Epithelial cell of esophagus (primary cell): ENCODE measurements at regions not wholly inside any gene's neighbourhood (a gene's known extent, or its start where the extent isn't known, plus 50 kb on each side); places are given as distances from the start of the nearest gene placed in this dataset.
A peak's percentile ranks its signal among the peaks of the same experiment; 100 is the strongest.

Source experiments
- DNase-seq: peaks from one replicate; pipeline ENCODE4 v3.0.0; 2010; ENCODE audit warnings: low read depth
- H3K4me3 ChIP-seq: 2 replicates; pipeline ENCODE4 v1.5.1; 2011; ENCODE audit warnings: mild to moderate bottlenecking, low read length, control low read depth
- TF ChIP-seq, protein P1 (sequence below): IDR thresholded peaks from 2 replicates; pipeline ENCODE4 v1.5.1; 2011; ENCODE audit warnings: low read depth, mild to moderate bottlenecking, low read length, control low read depth, inconsistent platforms; ENCODE audit not compliant: insufficient read depth; ENCODE audit errors: missing control alignments

DNA sequence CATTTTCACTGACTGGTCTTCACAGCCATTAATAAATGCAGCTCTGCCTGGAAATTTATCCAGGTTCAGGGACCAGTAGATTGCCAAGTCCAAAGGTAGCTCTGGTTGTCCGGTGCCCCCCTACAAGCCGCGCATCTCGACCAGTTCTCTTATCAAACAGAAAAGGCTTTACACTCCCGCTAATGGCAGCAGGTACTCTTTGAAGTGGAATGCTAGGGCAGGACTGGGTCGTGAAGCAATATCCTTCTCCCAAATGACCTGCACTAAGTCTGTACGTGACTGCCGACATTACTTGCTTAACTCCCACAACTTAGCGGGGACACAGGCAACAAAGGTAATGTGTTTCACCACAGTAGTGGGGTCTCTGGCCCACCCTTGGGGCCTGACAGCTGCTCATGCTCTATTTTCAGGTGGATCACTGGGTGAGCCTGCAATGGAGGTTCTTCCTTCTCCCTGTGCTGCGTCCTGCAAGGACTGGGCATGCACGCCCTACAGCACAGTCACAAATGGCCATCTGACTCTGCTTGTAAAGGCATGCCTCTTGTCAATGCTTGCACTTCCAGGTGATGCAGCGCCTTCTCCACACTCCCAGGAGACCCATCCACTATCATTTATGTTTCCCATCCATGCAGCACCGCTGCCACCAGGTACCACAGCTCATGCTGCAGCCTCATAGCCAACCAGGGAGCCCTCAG, 96.1 kb upstream of the CTSC start:
- H3K4me3 ChIP-seq = no peak overlapping the region
- TF ChIP-seq, protein P1, sequence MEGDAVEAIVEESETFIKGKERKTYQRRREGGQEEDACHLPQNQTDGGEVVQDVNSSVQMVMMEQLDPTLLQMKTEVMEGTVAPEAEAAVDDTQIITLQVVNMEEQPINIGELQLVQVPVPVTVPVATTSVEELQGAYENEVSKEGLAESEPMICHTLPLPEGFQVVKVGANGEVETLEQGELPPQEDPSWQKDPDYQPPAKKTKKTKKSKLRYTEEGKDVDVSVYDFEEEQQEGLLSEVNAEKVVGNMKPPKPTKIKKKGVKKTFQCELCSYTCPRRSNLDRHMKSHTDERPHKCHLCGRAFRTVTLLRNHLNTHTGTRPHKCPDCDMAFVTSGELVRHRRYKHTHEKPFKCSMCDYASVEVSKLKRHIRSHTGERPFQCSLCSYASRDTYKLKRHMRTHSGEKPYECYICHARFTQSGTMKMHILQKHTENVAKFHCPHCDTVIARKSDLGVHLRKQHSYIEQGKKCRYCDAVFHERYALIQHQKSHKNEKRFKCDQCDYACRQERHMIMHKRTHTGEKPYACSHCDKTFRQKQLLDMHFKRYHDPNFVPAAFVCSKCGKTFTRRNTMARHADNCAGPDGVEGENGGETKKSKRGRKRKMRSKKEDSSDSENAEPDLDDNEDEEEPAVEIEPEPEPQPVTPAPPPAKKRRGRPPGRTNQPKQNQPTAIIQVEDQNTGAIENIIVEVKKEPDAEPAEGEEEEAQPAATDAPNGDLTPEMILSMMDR = no peak
- DNase-seq = peak; percentile 66

DNA sequence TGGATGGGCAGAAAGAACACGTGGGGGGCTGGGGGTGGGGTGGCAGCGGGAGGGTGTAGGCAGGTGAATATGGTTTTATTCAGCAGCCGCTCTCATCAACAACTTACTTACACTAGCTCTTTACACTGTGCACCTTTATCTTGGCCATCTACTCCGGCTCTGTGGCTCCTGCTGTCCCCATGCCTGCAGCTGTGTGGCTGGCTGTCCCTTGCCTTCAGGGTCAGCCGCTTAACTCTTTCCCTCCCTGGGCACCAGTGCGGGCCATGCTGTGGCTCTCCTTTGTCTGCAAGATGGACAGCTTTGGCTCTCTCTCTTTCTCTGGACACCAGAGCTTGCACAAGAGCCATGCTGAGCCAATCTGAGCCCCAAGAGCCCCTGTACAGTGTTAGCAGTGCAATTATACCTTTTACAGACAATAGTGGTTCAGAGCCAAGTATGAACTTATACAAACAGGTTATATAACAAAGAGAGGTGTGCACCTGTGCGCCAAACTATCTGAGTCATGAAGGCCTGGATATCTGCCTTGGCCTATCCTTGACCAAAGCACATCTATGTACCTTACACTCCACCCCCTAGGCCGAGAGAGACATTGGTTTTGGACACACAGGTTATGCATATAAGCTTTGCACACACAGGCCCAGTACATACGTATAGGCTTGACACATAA, 94.3 kb upstream of the CTSC start:
- TF ChIP-seq, protein P1 = no peak
- peak; percentile 52 for DNase-seq
- H3K4me3 ChIP-seq = no peak overlapping the region

DNA sequence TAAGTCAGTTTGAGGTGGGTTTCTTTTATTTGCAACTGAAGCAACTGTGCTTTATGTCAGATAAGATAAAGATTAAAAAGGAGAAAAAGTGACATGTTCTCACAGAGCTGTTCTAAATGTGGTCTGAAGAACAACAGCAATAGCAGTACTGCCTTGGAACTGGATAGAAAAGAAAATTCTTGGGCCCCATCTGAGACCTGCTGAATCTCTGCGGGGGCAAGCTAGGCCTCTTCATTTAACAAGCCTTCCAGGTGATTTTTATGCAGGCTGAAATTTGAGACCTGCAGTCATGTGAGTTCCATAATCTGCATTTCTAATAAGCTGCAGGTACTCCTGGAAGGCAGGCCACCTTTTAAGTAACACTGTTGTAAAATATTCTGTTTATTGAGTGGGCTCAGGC, 91.4 kb upstream of the CTSC start:
- TF ChIP-seq, protein P1 = no peak
- no peak for DNase-seq
- no peak overlapping the region for H3K4me3 ChIP-seq

DNA sequence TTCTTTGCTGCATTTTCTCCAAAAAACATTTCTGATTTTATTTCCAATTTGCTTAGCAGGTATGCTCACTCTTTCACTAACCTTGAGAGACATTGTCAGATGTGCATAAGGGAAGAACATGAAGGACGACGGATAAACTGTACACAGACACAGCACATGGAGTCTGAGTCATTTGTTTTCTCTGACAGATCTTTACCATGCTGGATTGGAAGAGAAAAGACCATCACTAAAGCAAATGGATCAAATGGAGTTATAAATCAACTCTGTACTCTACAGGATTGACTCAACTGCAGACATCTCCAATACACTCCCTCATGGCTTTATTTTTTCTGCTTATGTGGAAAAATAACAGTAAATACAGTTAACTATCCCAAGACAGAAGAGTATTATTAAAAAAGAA, 90.2 kb upstream of the CTSC start:
- TF ChIP-seq, protein P1 = no peak
- no peak overlapping the region for H3K4me3 ChIP-seq
- no peak for DNase-seq

GRCh38 chr11:88424881-88425280, 87.3 kb upstream of the CTSC start:
- TF ChIP-seq, protein P1 = no peak
- DNase-seq = no peak
- H3K4me3 ChIP-seq = no peak overlapping the region

GRCh38 chr11:88421530-88421929, 84.0 kb upstream of the CTSC start:
- no peak overlapping the region for H3K4me3 ChIP-seq
- TF ChIP-seq, protein P1 = no peak
- DNase-seq = peak; percentile 91
